ENCODE measurements at regions not wholly inside any gene's neighbourhood (a gene's known extent, or its start where the extent isn't known, plus 50 kb on each side); places are given as distances from the start of the nearest gene placed in this dataset.

DNA sequence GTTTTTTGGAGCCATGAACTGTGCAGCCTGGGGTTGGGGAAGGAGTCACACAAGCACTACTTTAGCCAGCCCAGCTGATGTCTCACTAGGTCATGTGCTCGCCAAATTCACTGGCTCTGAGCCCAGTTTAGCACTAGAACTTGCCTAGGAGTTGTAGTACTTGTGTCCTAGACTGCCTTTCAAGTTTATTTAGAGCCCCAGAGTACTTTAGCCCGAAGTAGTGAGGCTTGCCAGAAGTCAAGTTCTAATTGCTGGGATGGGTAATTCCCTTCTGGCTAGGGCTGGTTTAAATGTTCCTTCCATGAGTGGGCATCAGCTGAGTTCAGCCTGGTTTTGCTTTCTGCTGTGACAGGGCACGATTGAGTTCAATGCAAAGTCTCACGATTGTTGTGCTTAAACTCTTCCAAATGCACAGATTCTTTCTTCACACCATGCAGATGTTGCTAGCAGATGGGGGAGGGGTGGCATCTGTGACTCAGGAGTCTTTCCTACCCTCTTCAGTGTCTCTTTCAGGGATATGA is 228.2 kb upstream of the ZPLD1 start:
- in situ Hi-C loops (cut with HindIII; ENCODE audit: low sequenced_read_pairs), result no loop called here

DNA sequence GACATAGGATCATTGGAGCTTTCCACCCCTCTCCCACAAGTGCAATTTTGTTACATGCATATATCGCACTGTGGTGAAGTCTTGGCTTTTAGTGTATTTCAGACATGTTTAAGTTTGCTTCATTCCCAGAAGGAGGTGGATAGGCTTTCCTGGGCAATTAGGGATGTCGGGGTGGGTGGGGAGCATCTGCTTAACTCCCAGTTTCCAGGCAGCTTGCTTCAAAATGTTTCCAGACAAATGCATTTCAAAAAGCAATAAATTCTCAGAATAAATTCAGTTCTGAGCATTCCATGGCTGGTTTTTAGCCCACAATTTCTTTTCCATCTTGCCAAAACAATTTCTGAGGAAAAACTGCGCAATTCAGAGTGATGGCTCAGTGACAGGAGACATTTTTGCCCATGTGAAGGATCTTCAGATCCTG is 227.7 kb upstream of the ZPLD1 start:
- in situ Hi-C loops (cut with HindIII; ENCODE audit: low sequenced_read_pairs), result no loop called here

DNA sequence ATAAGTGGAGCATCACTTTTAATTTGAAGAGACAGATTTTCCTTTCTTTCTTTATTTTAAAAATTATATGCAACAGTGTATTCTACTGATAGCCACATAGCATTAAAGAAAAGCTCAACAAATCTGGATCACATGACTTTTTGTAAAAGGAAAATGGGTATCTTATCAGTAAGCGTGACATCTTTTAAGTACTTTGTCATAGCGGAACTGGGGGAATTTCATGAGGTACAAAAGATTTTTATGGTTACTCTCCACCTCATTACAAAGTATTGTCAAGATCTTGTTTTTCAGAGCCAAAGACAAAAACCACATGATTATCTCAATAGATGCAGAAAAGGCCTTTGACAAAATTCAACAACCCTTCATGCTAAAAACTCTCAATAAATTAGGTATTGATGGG is 219.6 kb upstream of the ZPLD1 start:
- in situ Hi-C loops (cut with HindIII; ENCODE audit: low sequenced_read_pairs), result no loop called here

DNA sequence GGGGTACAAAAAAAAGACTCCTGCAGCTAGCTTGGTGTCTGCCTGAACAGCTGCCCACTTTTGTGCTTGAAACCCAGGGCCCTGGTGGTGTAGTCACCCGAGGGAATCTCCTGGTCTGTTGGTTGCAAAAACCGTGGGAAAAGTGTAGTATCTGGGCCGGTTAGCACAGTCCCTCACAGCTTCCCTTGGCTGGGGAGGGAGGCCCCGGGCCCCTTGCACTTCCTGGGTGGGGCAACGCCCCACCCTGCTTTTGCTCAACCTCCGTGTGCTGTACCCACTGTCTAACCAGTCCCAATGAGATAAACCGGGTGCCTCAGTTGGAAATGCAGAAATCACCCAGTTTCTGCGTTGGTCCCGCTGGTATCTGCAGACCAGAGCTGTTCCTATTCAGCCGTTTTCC is 211.7 kb upstream of the ZPLD1 start:
- in situ Hi-C loops (cut with HindIII; ENCODE audit: low sequenced_read_pairs), result no loop called here

DNA sequence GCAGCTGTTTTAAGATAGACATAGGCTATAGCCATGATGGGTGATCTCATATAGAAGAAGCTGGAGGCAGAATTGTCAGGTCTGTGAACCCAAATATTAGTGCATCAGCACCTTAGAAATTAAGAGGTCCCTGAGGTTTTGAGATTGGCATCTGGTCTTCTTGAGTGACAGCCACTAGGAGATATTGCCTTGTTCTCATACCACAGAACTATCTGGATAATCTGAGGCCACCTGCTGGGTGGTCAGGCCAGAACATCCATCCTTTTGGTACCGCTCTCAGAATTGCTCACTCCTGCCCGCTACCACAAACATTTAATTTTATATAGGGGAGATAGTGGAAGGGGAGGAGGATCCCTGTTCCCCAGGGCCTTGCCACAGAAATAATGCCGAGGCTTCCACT is 210.6 kb upstream of the ZPLD1 start:
- in situ Hi-C loops (cut with HindIII; ENCODE audit: low sequenced_read_pairs), result no loop called here

DNA sequence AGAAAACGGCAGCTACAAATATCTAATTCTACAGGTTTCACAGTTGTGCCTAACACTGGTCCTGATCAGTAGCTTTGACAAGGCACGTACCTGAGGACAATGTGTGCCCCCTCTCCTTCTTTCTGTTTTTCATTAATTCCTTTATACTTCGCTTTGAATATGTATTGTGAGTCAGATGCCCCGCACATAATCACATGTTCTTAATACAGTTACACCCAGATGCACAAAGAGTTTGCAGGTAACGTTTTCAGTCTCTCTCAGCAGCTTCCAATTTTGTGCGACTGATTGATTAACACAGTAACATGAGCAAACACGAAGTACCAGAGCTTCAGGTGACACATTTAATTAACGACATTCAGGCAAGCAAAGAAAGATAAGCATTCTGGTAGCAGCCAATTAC is 209.8 kb upstream of the ZPLD1 start:
- in situ Hi-C loops (cut with HindIII; ENCODE audit: low sequenced_read_pairs), result no loop called here

DNA sequence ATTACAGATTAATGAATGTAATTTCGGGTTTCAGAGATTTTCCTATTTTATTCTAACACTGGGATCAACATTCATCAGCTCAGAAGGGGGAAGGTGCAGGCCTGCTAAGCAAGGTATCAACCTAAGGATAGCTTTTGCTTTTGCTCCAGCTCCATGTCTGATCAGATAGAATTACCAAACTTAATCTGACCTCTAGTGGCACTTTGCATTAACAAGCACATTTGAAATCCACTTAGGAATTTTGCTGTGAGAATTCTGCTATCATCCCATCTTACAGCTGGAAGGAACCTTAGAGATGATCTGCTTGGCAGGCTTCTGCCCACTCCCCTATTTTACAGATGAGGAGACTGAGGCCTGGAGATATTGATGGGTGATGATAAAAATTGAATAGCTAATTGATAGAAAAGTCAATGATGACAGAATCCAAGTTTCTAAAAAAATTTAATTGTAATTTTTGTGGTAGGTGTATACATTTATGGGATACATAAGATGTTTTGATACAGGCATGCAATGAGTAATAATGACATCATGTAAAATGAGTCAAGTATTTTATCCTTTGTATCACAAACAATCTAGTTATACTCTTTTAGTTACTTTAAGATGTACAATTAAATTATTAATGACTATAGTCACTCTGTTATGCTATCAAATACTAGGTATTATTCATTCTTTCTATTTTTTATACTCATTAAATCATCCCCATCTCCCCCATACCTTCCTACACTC is 209.2 kb upstream of the ZPLD1 start:
- in situ Hi-C loops (cut with HindIII; ENCODE audit: low sequenced_read_pairs), result no loop called here

DNA sequence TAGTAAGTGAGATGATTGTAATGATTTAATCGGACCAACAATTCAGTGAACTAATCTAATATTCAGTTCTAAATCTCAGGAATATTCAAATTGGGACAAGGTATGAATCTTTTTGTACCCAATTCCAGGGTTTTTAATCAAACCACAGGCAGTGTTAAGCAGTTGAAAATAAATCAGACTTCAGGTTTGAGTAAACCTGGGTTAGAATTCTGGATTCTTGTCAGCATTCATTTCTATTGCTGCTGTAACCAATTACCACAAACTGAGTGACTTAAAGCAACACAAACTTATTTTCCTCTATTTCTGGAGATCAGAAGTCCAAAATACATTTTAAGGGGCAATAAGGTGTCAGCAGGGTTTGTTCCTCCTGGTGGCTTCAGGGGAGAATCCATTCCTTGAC is 208.4 kb upstream of the ZPLD1 start:
- in situ Hi-C loops (cut with HindIII; ENCODE audit: low sequenced_read_pairs), result no loop called here

DNA sequence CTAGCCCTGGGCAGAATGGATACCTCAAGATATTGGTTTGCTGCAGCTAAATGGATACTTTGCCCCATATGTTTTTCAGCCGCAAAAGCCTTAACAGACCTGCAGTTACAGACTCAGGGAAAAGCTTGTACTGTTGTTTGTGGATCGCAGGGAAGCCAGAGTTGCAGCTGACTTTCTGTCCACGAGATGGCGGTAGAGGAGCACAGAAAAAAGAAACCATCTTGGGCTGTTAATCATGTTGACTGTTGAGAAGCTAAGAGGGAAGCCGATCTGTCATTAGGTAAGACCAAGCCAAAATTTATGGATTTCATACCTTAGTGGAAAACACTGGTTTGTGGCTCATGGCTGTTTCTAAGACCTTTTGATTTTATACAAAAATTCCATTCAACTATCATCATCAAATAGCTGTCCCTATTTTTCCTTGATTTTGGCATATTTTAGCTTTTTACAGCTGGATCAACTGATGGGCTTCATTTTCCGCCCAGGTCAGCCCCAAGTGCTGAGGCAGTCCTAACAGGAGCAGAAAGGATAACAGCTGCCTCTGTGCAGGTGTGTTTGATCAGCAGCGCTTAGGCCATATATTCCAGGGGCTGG is 205.7 kb upstream of the ZPLD1 start:
- in situ Hi-C loops (cut with HindIII; ENCODE audit: low sequenced_read_pairs), result no loop called here

DNA sequence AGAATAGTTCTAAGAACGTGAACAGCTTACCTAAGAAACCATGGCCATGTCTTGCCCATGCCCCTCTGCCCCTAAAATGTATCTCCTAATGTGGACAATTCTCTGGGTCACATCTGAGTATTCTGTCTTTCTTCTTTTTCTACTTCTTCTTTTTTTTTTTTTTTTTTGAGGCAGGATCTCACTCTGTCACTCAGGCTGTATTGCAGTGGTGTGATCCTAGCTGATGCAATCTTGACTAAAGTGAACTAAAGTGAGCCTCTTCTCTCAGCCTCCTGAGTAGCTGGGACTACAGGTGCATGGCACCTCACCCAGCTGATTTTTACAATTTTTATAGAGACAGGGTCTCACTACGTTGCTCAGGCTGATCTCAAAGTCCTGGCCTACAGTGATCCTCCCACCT is 204.8 kb upstream of the ZPLD1 start:
- in situ Hi-C loops (cut with HindIII; ENCODE audit: low sequenced_read_pairs), result no loop called here

DNA sequence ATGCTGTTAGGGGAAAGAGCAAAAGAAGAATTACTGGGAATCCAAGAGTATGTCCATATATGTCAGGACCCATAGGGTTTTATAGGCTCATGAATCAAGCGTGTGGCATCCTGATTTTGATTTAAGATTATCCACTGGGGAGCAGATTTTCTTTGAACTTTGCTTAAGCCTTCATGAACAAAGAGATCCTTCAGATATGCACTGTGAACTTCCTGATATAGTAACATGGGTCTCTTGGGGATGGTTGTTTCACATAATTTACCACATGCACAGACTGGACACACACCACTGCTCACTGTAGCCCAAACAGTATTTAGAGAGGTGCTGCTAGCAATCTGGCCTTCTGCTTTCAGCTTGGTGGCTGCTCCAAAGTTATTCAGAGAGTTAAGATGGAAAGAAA is 200.9 kb upstream of the ZPLD1 start:
- in situ Hi-C loops (cut with HindIII; ENCODE audit: low sequenced_read_pairs), result no loop called here

DNA sequence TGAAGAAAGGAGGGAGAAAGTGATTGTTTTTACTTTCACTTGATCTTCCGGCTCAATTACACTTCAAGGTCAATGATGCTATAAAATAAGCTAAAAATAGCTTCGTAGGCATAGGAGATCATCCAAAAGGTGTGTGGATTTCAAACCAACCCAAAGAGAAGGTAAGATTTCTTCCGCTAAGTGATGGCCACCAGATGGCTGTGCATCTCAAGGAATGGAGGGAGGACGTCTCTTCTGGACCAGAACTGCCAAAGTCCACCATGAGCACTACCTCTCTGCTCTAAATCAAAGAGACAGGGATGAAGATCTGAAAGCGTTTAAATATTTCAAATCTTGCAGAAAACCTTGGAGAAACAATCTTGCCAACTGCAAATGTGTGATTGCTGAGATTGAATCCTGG is 199.1 kb upstream of the ZPLD1 start:
- in situ Hi-C loops (cut with HindIII; ENCODE audit: low sequenced_read_pairs), result loop anchor here (5.0 kb wide), 2 partner anchors 302 to 423 kb away; no protein-coding TSS in a partner anchor

DNA sequence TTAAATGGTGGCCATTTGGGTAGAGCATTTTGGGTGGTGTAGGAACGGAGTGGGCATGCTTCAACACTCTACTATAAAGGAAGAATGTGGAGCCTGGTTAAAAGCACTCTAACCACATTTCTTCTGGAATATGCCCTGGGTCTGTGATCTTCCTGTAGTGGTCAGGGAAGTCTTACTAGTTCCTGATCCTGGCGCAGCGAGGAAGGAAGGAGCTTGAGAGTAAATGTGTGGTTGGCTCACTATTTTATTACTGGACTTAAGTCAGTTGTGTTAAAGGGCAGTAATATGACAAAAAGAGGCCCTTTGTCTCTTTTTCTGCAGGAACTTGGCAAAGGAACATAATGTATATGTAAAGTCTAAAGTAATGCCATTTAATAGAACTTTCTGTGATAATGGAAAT is 197.6 kb upstream of the ZPLD1 start:
- in situ Hi-C loops (cut with HindIII; ENCODE audit: low sequenced_read_pairs), result loop anchor here (5.0 kb wide), 2 partner anchors 300 to 425 kb away; no protein-coding TSS in a partner anchor

DNA sequence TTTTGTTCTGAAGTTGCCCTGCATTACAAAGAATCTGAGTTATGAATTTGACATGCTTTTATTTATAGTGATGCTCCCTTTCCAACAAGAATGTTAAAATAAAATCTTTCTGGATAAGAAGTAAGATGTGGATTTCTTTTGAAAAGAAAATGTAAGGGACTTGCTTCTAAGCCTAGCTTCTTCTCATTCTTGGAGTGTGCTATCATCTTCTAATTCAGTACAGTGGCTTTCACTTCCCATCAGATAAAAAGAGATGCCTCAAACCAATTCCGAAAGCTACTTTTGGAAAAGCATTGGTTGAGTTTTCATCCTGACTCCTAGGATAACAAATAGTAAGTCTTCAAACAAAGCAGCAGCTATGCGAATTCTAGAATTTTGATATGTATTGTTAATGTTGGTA is 197.0 kb upstream of the ZPLD1 start:
- in situ Hi-C loops (cut with HindIII; ENCODE audit: low sequenced_read_pairs), result loop anchor here (5.0 kb wide), 2 partner anchors 299 to 426 kb away; no protein-coding TSS in a partner anchor

DNA sequence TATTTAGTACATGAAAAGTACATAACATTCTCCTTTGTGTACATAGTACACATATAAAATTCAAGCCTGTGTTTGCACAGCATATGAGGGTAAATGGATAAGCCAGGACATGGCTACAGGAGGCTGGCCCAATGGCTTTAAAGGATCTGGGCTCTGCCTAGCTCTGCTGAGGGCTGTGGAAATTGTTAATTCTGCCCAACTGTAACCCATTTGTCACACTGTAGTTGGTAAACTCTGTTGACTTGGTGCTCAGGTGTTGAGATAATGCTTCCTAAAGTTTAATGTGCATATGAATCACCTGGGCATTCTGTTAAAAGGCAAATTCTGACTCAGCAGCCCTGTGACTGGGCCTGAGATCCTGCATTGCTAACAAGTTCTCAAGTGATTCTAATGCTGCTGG is 196.5 kb upstream of the ZPLD1 start:
- in situ Hi-C loops (cut with HindIII; ENCODE audit: low sequenced_read_pairs), result loop anchor here (5.0 kb wide), 2 partner anchors 299 to 426 kb away; no protein-coding TSS in a partner anchor

DNA sequence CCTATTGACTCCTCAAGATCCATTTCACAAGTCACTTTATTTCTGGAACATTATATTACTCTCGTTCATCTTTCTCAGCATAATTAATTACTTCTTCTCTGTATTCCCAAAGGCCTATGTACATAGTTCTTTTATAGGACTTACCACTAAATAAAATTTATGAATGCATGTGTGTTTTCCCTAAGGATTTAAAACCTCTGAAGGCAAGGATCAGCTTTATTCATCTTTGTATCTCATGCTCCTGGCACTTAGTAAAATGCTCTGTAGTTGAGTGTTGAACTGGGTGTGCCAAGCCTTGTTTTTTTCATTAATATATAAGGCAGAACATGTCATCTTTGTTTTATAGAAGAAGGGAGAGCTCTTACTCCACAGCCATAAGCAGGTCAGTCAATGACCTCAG is 194.1 kb upstream of the ZPLD1 start:
- in situ Hi-C loops (cut with HindIII; ENCODE audit: low sequenced_read_pairs), result no loop called here

DNA sequence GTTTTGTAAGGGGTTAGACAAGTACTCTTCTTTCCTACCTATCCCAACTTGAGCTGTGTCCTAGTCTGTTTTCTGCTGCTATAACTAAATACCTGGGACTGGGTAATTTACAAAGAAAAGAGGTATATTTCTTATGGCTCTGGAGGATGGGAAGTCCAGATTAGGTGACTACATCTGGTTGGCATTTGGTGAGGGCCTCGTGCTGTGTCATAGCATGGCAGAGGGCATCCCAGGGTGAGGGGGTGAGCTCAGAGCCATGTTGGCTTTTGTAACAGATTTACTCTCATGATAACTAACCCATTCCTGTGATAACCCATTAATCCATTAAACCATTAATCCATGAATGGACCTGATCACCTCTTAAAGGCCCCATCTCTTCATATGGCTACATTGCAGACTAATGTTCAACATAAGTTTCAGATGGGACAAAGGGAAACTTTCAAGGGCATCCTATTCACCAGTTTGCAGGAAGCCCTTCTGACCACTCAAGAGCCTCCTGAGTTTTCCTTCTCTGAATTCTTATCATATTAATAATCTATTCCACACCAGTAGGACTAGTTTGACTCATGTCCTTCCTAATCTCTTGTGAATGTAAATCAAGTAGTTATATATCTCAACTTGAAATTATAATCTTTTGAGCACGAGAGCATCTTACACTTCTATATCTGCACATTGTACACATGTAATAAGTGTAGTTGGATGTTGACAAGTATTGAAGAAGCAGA is 185.7 kb upstream of the ZPLD1 start:
- in situ Hi-C loops (cut with HindIII; ENCODE audit: low sequenced_read_pairs), result no loop called here

DNA sequence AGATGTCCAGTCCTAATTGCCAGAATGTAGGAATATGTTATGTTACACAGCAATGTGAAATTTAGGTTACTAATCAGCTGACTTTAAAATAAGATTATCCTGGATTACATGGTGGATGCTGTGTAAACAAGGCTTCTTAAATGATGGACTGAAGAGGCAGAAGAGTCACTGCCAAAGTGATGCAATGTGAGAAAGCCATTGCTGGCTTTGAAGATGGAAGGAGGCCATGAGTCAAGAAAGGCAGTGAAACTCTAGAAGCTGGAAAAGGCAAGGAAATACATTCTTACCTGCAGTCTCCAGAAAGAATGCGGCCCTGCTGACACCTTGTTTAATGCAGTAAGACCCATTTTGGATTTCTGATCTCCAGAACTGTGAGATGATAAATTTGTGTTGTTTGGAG is 179.1 kb upstream of the ZPLD1 start:
- in situ Hi-C loops (cut with HindIII; ENCODE audit: low sequenced_read_pairs), result no loop called here

DNA sequence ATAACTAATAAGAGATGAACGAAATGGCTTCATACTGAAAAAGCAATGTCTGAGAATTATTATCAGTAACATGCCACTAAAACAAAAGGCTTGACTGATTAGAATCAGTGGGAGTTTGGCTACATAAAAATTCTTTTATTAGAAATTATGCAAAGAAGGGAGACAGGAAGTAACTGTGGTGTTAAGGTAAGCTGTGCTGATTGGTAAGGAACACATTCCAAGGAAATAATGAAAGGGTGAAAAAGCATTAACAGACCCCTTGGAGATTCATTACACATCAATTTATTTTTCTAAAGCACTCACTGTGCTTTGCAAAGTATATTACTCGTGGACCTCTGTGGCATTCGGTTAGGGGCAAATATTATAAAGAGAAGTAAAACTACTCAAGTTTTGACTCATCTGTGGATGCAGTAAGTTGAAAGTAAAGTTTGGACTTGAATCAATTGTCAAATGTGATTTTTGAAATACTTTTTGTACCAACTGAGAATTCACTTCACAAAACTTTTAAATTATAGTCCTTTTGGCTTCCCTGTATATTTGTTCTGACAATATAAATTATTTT is 176.1 kb upstream of the ZPLD1 start:
- in situ Hi-C loops (cut with HindIII; ENCODE audit: low sequenced_read_pairs), result no loop called here

DNA sequence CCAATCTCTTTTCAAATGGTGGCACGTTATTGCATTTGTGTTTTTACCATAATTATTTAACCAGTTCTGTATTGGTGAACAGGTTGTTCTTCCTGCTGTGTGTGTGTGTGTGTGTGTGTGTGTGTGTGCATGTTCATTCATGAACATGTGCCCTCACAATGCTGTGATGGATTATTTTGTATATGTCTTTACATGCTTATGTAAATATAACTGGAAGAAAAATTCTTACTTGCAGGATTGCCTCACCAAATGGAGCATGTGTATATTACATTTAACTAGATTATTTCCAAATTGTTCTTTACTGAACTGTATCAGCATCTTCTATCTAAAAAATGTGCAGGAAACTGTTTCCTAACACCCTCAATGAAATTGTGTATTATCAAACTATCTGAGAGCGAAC is 175.2 kb upstream of the ZPLD1 start:
- in situ Hi-C loops (cut with HindIII; ENCODE audit: low sequenced_read_pairs), result no loop called here

DNA sequence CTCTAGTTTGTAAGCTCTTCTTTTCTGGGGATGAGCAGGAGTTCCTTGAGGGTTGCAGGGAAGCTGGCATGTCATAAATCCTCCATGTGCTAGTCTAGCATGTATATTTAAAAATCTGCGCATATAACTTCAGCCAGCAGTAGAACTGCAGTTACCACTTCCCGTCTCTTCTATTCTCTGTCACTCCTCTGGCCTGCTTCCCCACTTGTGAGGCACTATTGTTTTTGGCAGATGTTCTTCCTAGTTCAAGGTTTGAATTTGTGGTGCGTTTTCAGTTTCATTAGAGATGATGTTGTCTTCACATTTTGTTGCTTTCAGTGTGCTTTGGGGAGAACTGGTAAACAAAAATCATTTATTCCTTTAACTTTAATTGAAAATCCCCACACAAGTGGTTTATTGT is 169.1 kb upstream of the ZPLD1 start:
- in situ Hi-C loops (cut with HindIII; ENCODE audit: low sequenced_read_pairs), result no loop called here

Data from DLD1 (cell line).